K562 (cell line): ENCODE measurements at regions not wholly inside any gene's neighbourhood (a gene's known extent, or its start where the extent isn't known, plus 50 kb on each side); places are given as distances from the start of the nearest gene placed in this dataset.

Experiments used
- ATAC-seq: fragments of 200-7000 bp; cut with Tn5 transposase; 3 replicates; pipeline ENCODE4 v1.9.1; 2020; ENCODE audit warnings: moderate library complexity
- BruUV-seq: library from RNA; stranded (reverse); fragments of 400-500 nt; replicated peaks from 2 replicates; lab custom pipeline; 2021; lab: Mats Ljungman, UMichigan
- CTCF ChIA-PET: fragments of 300-600 bp; formaldehyde crosslinking; extraction: SDS; loops from one replicate; lab custom pipeline; 2021; ENCODE audit warnings: low intra/inter-chr PET ratio; lab: Yijun Ruan, JAX
- POLR2A ChIA-PET: fragments of 300-600, 350-650 bp; sonication (Branson Sonifier 250); formaldehyde crosslinking; extraction: SDS; loops from one replicate; lab custom pipeline; 2021; ENCODE audit warnings: antibody characterized with exemption, inconsistent platforms; lab: Yijun Ruan, JAX
- DNase-seq, 4 experiments: peaks; one replicate each; pipeline versions ENCODE4 v3.0.0 to v3.0.0-alpha.2; 2011 to 2018; ENCODE audit warnings: low spot score in 3 of 4, mixed read lengths in 3 of 4; ENCODE audit errors: extremely low read depth in 1 of 4
- FAIRE-seq: peaks from 2 replicates; lab custom pipeline; 2011; peaks lifted over from hg19 to GRCh38; lab: Jason Lieb, UNC
- H2AFZ ChIP-seq: 2 replicates; pipeline ENCODE4 v1.6.0; 2011; ENCODE audit warnings: low read depth, low read length, control low read depth, inconsistent platforms
- H3K27ac ChIP-seq: fragments of 200-600 bp; 3 replicates; pipeline ENCODE4 v1.8.0; 2011; ENCODE audit warnings: low read depth, mild to moderate bottlenecking, control low read depth, inconsistent platforms, low read length, moderate library complexity, mixed read lengths; ENCODE audit errors: extremely low read depth
- H3K27me3 ChIP-seq, 2 experiments: fragments of 300-600 bp in 1 of 2; 2 replicates in 1 of 2; 3 replicates in 1 of 2; pipeline versions ENCODE4 v1.6.0 to v1.8.0; 2011; ENCODE audit warnings: inconsistent platforms in 2 of 2, low read length in 2 of 2, mild to moderate bottlenecking in 1 of 2, mixed read lengths in 1 of 2, moderate library complexity in 1 of 2; ENCODE audit not compliant: control insufficient read depth in 2 of 2, insufficient read depth in 2 of 2
- H3K36me3 ChIP-seq: fragments of 300-600 bp; 3 replicates; pipeline ENCODE4 v1.8.0; 2011; ENCODE audit warnings: mild to moderate bottlenecking, low read length, inconsistent platforms; ENCODE audit not compliant: control insufficient read depth, insufficient read depth
- H3K4me1 ChIP-seq, 2 experiments: fragments of 200-600 bp in 1 of 2; replicated peaks in 1 of 2; 2 replicates in 1 of 2; 3 replicates in 1 of 2; pipeline versions ENCODE4 v1.5.1 to v1.8.0; 2011; ENCODE audit warnings: inconsistent platforms in 2 of 2, low read length in 2 of 2, mild to moderate bottlenecking in 1 of 2, mixed read lengths in 1 of 2, moderate library complexity in 1 of 2; ENCODE audit not compliant: control insufficient read depth in 2 of 2, insufficient read depth in 2 of 2
- H3K4me2 ChIP-seq: 2 replicates; pipeline ENCODE4 v1.6.1; 2011; ENCODE audit warnings: low read length, control low read depth, inconsistent platforms, mixed read lengths; ENCODE audit not compliant: insufficient read depth
- H3K4me3 ChIP-seq: fragments of 200-600 bp; sonication (generic), shearing (Covaris generic); 2 replicates; pipeline ENCODE4 v1.5.1; 2016; ENCODE audit warnings: control low read depth, inconsistent platforms
- H3K79me2 ChIP-seq: fragments of 200-600 bp; 3 replicates; pipeline ENCODE4 v1.8.0; 2011; ENCODE audit warnings: low read length, inconsistent platforms; ENCODE audit not compliant: control insufficient read depth, insufficient read depth
- H3K9ac ChIP-seq, 2 experiments: 2 replicates each; pipeline versions ENCODE4 v1.6.0 to v1.6.1; 2011; ENCODE audit warnings: low read depth in 2 of 2, low read length in 2 of 2, control low read depth in 1 of 2, inconsistent platforms in 1 of 2, mild to moderate bottlenecking in 1 of 2, mixed read lengths in 1 of 2; ENCODE audit not compliant: insufficient read depth in 1 of 2
- H3K9me1 ChIP-seq: one replicate; pipeline ENCODE4 v1.6.0; 2011; ENCODE audit warnings: inconsistent platforms, mild to moderate bottlenecking, low read length, moderate library complexity; ENCODE audit not compliant: control insufficient read depth, insufficient read depth
- H3K9me3 ChIP-seq: replicated peaks from 2 replicates; pipeline ENCODE4 v1.5.1; 2011; ENCODE audit warnings: low read depth, low read length, inconsistent platforms; ENCODE audit not compliant: control insufficient read depth, insufficient read depth
- H4K20me1 ChIP-seq: replicated peaks from 2 replicates; pipeline ENCODE4 v1.6.1; 2011; ENCODE audit warnings: low read length, inconsistent platforms, mixed read lengths; ENCODE audit not compliant: control insufficient read depth, insufficient read depth
- ARID2 ChIP-seq: fragments of 450-650 bp; IDR thresholded peaks from 2 replicates; pipeline ENCODE4 v1.6.1; 2017; ENCODE audit warnings: antibody characterized with exemption, mild to moderate bottlenecking
- C11orf30 ChIP-seq: fragments of 450-650 bp; IDR thresholded peaks from 2 replicates; pipeline ENCODE4 v1.6.1; 2016; ENCODE audit warnings: low read depth, mild to moderate bottlenecking
- CEBPG ChIP-seq, 3 experiments: fragments of 200-800 bp in 1 of 3; sonication (Bioruptor generic) in 1 of 3; sonication (generic) in 1 of 3; formaldehyde crosslinking in 1 of 3; IDR thresholded peaks in 2 of 3; conservative IDR thresholded peaks in 1 of 3; 2 replicates each; pipeline versions ENCODE4 v1.6.1 to v1.8.0; 2016 to 2022; ENCODE audit warnings: missing compliant biosample characterization in 2 of 3, missing genetic modification characterization in 2 of 3, mild to moderate bottlenecking in 1 of 3, missing genetic modification reagents in 1 of 3
- EGR1 ChIP-seq: fragments of 450-650 bp; conservative IDR thresholded peaks from 2 replicates; pipeline ENCODE4 v1.6.1; 2017; ENCODE audit warnings: mild to moderate bottlenecking
- MTA2 ChIP-seq: fragments of 450-650 bp; IDR thresholded peaks from 2 replicates; pipeline ENCODE4 v1.6.1; 2016; ENCODE audit warnings: low read depth
- NELFE ChIP-seq: IDR thresholded peaks from 2 replicates; pipeline ENCODE4 v1.6.1; 2011; ENCODE audit warnings: mild to moderate bottlenecking; ENCODE audit not compliant: insufficient read depth, insufficient read length
- POLR2H ChIP-seq: IDR thresholded peaks from 2 replicates; pipeline ENCODE4 v1.6.1; 2016; ENCODE audit warnings: missing genetic modification characterization, low read depth, mild to moderate bottlenecking, control low read depth, missing compliant biosample characterization, moderate library complexity
- SAFB2 ChIP-seq: fragments of 200-400 bp; formaldehyde crosslinking; IDR thresholded peaks from 2 replicates; pipeline ENCODE4 v1.6.1; 2018; ENCODE audit warnings: borderline replicate concordance, low read length, low read depth, moderate library complexity; ENCODE audit not compliant: severe bottlenecking
- STAT5A ChIP-seq: IDR thresholded peaks from 2 replicates; pipeline ENCODE4 v1.6.1; 2012; ENCODE audit warnings: low read length, inconsistent platforms, borderline replicate concordance
- ZNF184 ChIP-seq: sonication (generic); formaldehyde crosslinking; IDR thresholded peaks from 2 replicates; pipeline ENCODE4 v1.5.0; 2020; ENCODE audit warnings: missing genetic modification reagents
- ZNF584 ChIP-seq: fragments of 200-800 bp; sonication (Bioruptor generic); IDR thresholded peaks from 2 replicates; pipeline ENCODE4 v1.6.1; 2016; ENCODE audit warnings: low read depth, mild to moderate bottlenecking, missing genetic modification characterization, missing compliant biosample characterization
- WGBS: fragments of 100-300 bp; shearing (Covaris generic); methylation state at CpG from one replicate; pipeline ENCODE4 v1.1.6; 2016; ENCODE audit warnings: low coverage, mixed read lengths; ENCODE audit not compliant: insufficient coverage; ENCODE audit errors: missing lambda C conversion rate; 5-methylcytosine and 5-hydroxymethylcytosine counted together
- in situ Hi-C: fragments of 300-500 bp; cut with MboI; formaldehyde crosslinking; loops from 4 replicates; pipeline ENCODE4 v1.15.0; 2018; ENCODE audit warnings: inconsistent platforms, mixed read lengths
- intact Hi-C: fragments of 100-400 bp; cut with micrococcal nuclease; formaldehyde crosslinking; loops from 2 replicates; pipeline ENCODE4 v1.14.2; 2022
- TF ChIP-seq, protein P1 (sequence below): fragments of 200-400 bp; formaldehyde crosslinking; IDR thresholded peaks from 2 replicates; pipeline ENCODE4 v1.6.1; 2017; ENCODE audit warnings: mild to moderate bottlenecking, low read depth, low read length, moderate library complexity
- TF ChIP-seq, protein P2 (sequence below): fragments of 450-650 bp; conservative IDR thresholded peaks from 2 replicates; pipeline ENCODE4 v1.6.1; 2016; ENCODE audit warnings: missing genetic modification characterization, low read depth, mild to moderate bottlenecking, control low read depth, missing compliant biosample characterization

DNA sequence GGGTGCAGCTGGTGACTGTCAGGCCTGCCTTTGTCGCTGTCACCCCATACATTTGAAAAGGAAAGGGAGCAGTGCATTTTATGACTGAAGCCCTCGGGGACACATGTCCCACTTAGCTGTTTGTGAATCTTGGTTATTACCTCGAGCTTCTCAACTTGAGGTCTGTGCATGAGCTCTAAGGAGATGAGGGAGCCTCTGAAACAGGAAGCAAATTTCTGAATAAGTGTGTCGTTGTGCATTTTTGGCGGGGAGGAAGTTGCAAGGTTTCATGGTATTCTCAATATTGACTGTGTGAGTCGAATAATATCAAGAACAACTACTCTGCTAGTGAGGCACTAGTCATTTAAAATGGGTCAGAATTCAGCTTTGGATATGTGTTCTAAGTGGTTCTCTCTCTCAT, 149.7 kb upstream of the PLET1 start:
- H3K4me3 ChIP-seq = no peak overlapping the region
- peaks cover 10 to 14% of the 10 kb centered on the region in 2 experiments; a peak in 4 of 5 replicates for H3K27me3 ChIP-seq
- no peak overlapping the region for H3K9ac ChIP-seq
- H3K4me2 ChIP-seq = no peak overlapping the region
- intact Hi-C loops (no loop called here), in situ Hi-C loops (no loop called here)
- H3K36me3 ChIP-seq = no peaks in the 10 kb centered on the region
- ChIA-PET CTCF (no interaction called here), POLR2A (no interaction called here)
- no peaks in the 10 kb centered on the region for H3K79me2 ChIP-seq
- no peak for ATAC-seq
- H3K4me1 ChIP-seq = no peaks in the 10 kb centered on the region
- H2AFZ ChIP-seq = no peak overlapping the region
- WGBS = 0% methylated on average over 6 of the region's 6 CpGs
- no peak for DNase-seq
- no peak for FAIRE-seq
- no peaks in the 10 kb centered on the region for H3K9me3 ChIP-seq
- no peaks in the 10 kb centered on the region for H3K9me1 ChIP-seq
- TF ChIP-seq CEBPG (CRISPR knock-in tag; IDR thresholded peaks at IDR 0.05) (no peak), CEBPG (tag; conservative IDR thresholded peaks at IDR 0.05 in 1 of 2, IDR thresholded peaks at IDR 0.05 in 1 of 2) (no peak), POLR2H (tag) (no peak), C11orf30 (no peak), ZNF184 (CRISPR knock-in tag) (no peak)
- no peak overlapping the region for H3K27ac ChIP-seq
- no TSS peak for BruUV-seq
- H4K20me1 ChIP-seq = no peaks in the 10 kb centered on the region

DNA sequence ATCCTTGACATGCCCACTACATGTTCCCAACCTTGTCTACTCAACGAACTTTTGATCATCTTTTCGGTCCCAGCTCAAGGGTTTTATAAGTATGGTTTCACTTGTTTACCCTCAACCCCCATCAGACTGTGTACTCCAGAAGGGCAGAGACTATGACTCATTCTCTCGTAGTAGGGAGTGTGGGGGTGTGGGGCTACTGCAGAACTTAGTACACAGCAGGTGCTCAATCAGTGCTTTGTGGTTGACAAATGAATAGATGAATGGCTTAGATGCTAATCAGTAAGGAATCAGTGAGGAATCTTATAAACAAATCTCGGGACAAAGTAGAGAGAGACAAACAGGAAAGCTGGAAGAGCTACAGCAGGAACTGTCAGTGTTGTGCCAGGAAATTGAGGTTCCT, 151.7 kb upstream of the PLET1 start:
- Histone ChIP-seq H3K27me3 (peaks cover 10 to 14% of the 10 kb centered on the region in 2 experiments; a peak in 4 of 5 replicates), H3K4me3 (no peak overlapping the region), H3K9ac (no peak overlapping the region), H3K9me1 (no peaks in the 10 kb centered on the region), H3K9me3 (no peaks in the 10 kb centered on the region), H3K79me2 (no peaks in the 10 kb centered on the region), H3K4me2 (no peak overlapping the region), H2AFZ (no peak overlapping the region), H3K4me1 (no peaks in the 10 kb centered on the region), H3K27ac (no peak overlapping the region), H4K20me1 (no peaks in the 10 kb centered on the region), H3K36me3 (no peaks in the 10 kb centered on the region)
- DNase-seq (no peak), FAIRE-seq (no peak), ATAC-seq (no peak)
- in situ Hi-C loops (no loop called here), intact Hi-C loops (no loop called here)
- no TSS peak for BruUV-seq
- 0% methylated on average over 4 of the region's 4 CpGs for WGBS
- POLR2A ChIA-PET = interaction anchor here (0.6 kb wide), 1 partner anchor 129 kb away, joined by 3 read pairs; no protein-coding TSS in a partner anchor
- CTCF ChIA-PET = no interaction called here
- TF ChIP-seq SAFB2 = no peak
- TF ChIP-seq, protein P1, sequence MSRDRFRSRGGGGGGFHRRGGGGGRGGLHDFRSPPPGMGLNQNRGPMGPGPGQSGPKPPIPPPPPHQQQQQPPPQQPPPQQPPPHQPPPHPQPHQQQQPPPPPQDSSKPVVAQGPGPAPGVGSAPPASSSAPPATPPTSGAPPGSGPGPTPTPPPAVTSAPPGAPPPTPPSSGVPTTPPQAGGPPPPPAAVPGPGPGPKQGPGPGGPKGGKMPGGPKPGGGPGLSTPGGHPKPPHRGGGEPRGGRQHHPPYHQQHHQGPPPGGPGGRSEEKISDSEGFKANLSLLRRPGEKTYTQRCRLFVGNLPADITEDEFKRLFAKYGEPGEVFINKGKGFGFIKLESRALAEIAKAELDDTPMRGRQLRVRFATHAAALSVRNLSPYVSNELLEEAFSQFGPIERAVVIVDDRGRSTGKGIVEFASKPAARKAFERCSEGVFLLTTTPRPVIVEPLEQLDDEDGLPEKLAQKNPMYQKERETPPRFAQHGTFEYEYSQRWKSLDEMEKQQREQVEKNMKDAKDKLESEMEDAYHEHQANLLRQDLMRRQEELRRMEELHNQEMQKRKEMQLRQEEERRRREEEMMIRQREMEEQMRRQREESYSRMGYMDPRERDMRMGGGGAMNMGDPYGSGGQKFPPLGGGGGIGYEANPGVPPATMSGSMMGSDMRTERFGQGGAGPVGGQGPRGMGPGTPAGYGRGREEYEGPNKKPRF = no peak
- TF ChIP-seq ARID2 = no peak
- no peak for TF ChIP-seq NELFE
- TF ChIP-seq STAT5A = no peak
- no peak for TF ChIP-seq EGR1
- no peak for TF ChIP-seq ZNF584 (CRISPR knock-in tag)
- TF ChIP-seq MTA2 = no peak
- TF ChIP-seq, protein P2, sequence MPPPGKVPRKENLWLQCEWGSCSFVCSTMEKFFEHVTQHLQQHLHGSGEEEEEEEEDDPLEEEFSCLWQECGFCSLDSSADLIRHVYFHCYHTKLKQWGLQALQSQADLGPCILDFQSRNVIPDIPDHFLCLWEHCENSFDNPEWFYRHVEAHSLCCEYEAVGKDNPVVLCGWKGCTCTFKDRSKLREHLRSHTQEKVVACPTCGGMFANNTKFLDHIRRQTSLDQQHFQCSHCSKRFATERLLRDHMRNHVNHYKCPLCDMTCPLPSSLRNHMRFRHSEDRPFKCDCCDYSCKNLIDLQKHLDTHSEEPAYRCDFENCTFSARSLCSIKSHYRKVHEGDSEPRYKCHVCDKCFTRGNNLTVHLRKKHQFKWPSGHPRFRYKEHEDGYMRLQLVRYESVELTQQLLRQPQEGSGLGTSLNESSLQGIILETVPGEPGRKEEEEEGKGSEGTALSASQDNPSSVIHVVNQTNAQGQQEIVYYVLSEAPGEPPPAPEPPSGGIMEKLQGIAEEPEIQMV (tag) = no peak
